C4-2B (cell line): ENCODE measurements at regions not wholly inside any gene's neighbourhood (a gene's known extent, or its start where the extent isn't known, plus 50 kb on each side); places are given as distances from the start of the nearest gene placed in this dataset.

ENCODE experiments used
- H3K27ac ChIP-seq: fragments of 450-650 bp; 2 replicates; pipeline ENCODE4 v1.5.1; 2017
- CTCF ChIP-seq: fragments of 450-650 bp; conservative IDR thresholded peaks from 2 replicates; pipeline ENCODE4 v1.5.1; 2017; ENCODE audit warnings: mild to moderate bottlenecking
- ZFX ChIP-seq: fragments of 450-650 bp; IDR thresholded peaks from 2 replicates; pipeline ENCODE4 v1.6.1; 2017

- H3K27ac ChIP-seq = no peak overlapping the region
- TF ChIP-seq ZFX = no peak
- no peak for TF ChIP-seq CTCF
These were observed 96.3 kb downstream of the GJA1 start for GRCh38 chr6:121531658-121532169.

GRCh38 chr6:121533321-121533841 lies 97.9 kb downstream of the GJA1 start:
- H3K27ac ChIP-seq = no peak overlapping the region
- TF ChIP-seq CTCF = no peak
- TF ChIP-seq ZFX = no peak

GRCh38 chr6:121535777-121536176 lies 100.3 kb downstream of the GJA1 start:
- TF ChIP-seq ZFX (no peak), CTCF (no peak)

GRCh38 chr6:121536345-121536744 lies 100.9 kb downstream of the GJA1 start:
- TF ChIP-seq CTCF (no peak), ZFX (no peak)
- no peak overlapping the region for H3K27ac ChIP-seq

More at GRCh38 chr6:121535777-121536176, 100.3 kb downstream of the GJA1 start:
- no peak overlapping the region for H3K27ac ChIP-seq

GRCh38 chr6:121539439-121539838 lies 104.0 kb downstream of the GJA1 start:
- H3K27ac ChIP-seq = no peak overlapping the region
- no peak for TF ChIP-seq CTCF
- TF ChIP-seq ZFX = no peak

GRCh38 chr6:121540210-121540609 lies 104.8 kb downstream of the GJA1 start:
- no peak for TF ChIP-seq CTCF
- no peak for TF ChIP-seq ZFX
- H3K27ac ChIP-seq = no peak overlapping the region

GRCh38 chr6:121544691-121545090 lies 109.2 kb downstream of the GJA1 start:
- H3K27ac ChIP-seq = no peak overlapping the region
- TF ChIP-seq ZFX (no peak), CTCF (no peak)
